Parathyroid adenoma (tissue), 2 donors: ENCODE measurements at regions not wholly inside any gene's neighbourhood (a gene's known extent, or its start where the extent isn't known, plus 50 kb on each side); places are given as distances from the start of the nearest gene placed in this dataset.

ENCODE experiments used
- H2AFZ ChIP-seq: fragments of 300-600 bp; sonication (generic); one replicate; pipeline ENCODE4 v1.7.0; 2017; ENCODE audit warnings: antibody characterized with exemption, mild to moderate bottlenecking
- H3K27ac ChIP-seq: fragments of 300-600 bp; sonication (generic); one replicate; pipeline ENCODE4 v1.7.0; 2017
- H3K27me3 ChIP-seq: fragments of 300-600 bp; sonication (generic); one replicate; pipeline ENCODE4 v1.7.0; 2017; ENCODE audit warnings: low read length; ENCODE audit not compliant: control insufficient read depth, insufficient read depth
- H3K36me3 ChIP-seq: fragments of 300-600 bp; sonication (generic); one replicate; pipeline ENCODE4 v1.7.0; 2017; ENCODE audit warnings: low read length; ENCODE audit not compliant: control insufficient read depth, insufficient read depth
- H3K4me1 ChIP-seq: fragments of 300-600 bp; sonication (generic); one replicate; pipeline ENCODE4 v1.7.0; 2017; ENCODE audit warnings: control low read depth
- H3K4me2 ChIP-seq: fragments of 300-600 bp; sonication (generic); one replicate; pipeline ENCODE4 v1.7.0; 2017; ENCODE audit warnings: low read length
- H3K4me3 ChIP-seq: fragments of 300-600 bp; sonication (generic); one replicate; pipeline ENCODE4 v1.7.0; 2017; ENCODE audit warnings: low read depth, low read length
- H3K79me2 ChIP-seq: fragments of 300-600 bp; sonication (generic); one replicate; pipeline ENCODE4 v1.7.0; 2017; ENCODE audit warnings: control low read depth
- H3K9ac ChIP-seq: fragments of 300-600 bp; sonication (generic); one replicate; pipeline ENCODE4 v1.7.0; 2017; ENCODE audit warnings: mild to moderate bottlenecking
- H3K9me3 ChIP-seq: fragments of 300-600 bp; sonication (generic); one replicate; pipeline ENCODE4 v1.7.0; 2017; ENCODE audit warnings: low read length; ENCODE audit not compliant: control insufficient read depth
- CTCF ChIP-seq: fragments of 300-600 bp; sonication (generic); IDR thresholded peaks from one replicate; pipeline ENCODE4 v1.7.0; 2017; ENCODE audit warnings: antibody characterized with exemption, mild to moderate bottlenecking
- donor health status: primary hyperparathyroidism.

- Histone ChIP-seq H3K27ac (no peak overlapping the region), H3K27me3 (no peaks in the 10 kb centered on the region), H3K79me2 (no peaks in the 10 kb centered on the region), H3K4me2 (no peak overlapping the region), H2AFZ (no peak overlapping the region), H3K9ac (no peak overlapping the region), H3K9me3 (no peaks in the 10 kb centered on the region), H3K4me1 (no peaks in the 10 kb centered on the region), H3K4me3 (no peak overlapping the region), H3K36me3 (no peaks in the 10 kb centered on the region)
- TF ChIP-seq CTCF: no peak
Measured at GRCh38 chr17:72363089-72363610, 242.3 kb downstream of the SOX9 start.

GRCh38 chr17:72365857-72366414, 245.1 kb downstream of the SOX9 start:
- TF ChIP-seq CTCF: no peak
- no peak overlapping the region for H2AFZ ChIP-seq
- H3K4me1 ChIP-seq: no peaks in the 10 kb centered on the region
- H3K79me2 ChIP-seq: no peaks in the 10 kb centered on the region
- H3K4me2 ChIP-seq: no peak overlapping the region
- no peaks in the 10 kb centered on the region for H3K27me3 ChIP-seq
- no peaks in the 10 kb centered on the region for H3K9me3 ChIP-seq
- H3K9ac ChIP-seq: no peak overlapping the region
- H3K27ac ChIP-seq: no peak overlapping the region
- H3K4me3 ChIP-seq: no peak overlapping the region
- no peaks in the 10 kb centered on the region for H3K36me3 ChIP-seq

GRCh38 chr17:72366626-72367025, 245.8 kb downstream of the SOX9 start:
- H2AFZ ChIP-seq: no peak overlapping the region
- no peaks in the 10 kb centered on the region for H3K27me3 ChIP-seq
- no peak overlapping the region for H3K4me2 ChIP-seq
- no peaks in the 10 kb centered on the region for H3K79me2 ChIP-seq
- TF ChIP-seq CTCF: no peak
- no peak overlapping the region for H3K9ac ChIP-seq
- H3K4me1 ChIP-seq: no peaks in the 10 kb centered on the region
- H3K4me3 ChIP-seq: no peak overlapping the region
- no peaks in the 10 kb centered on the region for H3K36me3 ChIP-seq
- no peaks in the 10 kb centered on the region for H3K9me3 ChIP-seq
- no peak overlapping the region for H3K27ac ChIP-seq

DNA sequence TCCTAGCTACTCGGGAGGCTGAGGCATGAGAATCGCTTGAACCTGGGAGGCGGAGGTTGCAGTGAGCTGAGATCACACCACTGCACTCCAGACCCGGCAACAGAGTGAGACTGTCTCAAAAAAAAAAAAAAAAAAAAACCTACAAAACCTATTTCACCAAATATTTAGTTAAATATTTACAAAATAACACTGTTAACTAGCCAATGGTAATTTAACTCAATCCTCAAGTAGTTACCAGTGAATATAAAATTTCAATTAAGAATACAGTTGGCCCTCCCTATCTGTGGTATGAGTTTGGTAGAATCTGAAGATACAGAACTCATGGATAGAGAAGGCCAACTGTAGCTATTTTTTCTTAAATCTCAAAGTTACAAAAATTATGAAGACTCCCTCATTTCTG, 247.4 kb downstream of the SOX9 start:
- no peak overlapping the region for H3K9ac ChIP-seq
- no peaks in the 10 kb centered on the region for H3K4me1 ChIP-seq
- H3K4me2 ChIP-seq: no peak overlapping the region
- no peaks in the 10 kb centered on the region for H3K36me3 ChIP-seq
- no peaks in the 10 kb centered on the region for H3K9me3 ChIP-seq
- H3K27ac ChIP-seq: no peak overlapping the region
- no peak overlapping the region for H3K4me3 ChIP-seq
- H3K27me3 ChIP-seq: no peaks in the 10 kb centered on the region
- no peak overlapping the region for H2AFZ ChIP-seq
- no peaks in the 10 kb centered on the region for H3K79me2 ChIP-seq
- TF ChIP-seq CTCF: no peak

DNA sequence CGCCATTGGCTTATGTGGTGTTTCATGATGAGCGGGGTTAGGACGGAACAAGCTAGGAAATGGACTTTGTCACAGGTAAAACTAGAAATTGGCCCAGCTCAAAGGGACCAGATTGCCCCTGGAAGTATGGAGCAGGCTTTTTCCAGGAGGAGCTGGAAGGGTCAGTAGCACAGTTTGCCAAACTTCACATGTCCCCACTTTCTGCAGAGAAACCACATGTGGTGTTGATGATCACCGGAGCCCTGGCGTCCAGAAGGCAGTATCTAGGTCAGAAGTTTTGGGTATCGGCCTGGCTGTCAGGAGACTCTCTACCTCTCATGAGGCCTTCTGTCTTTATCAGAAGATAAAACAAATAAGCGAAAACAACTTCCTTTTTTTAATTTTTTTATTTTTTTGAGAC, 248.5 kb downstream of the SOX9 start:
- no peak overlapping the region for H3K4me2 ChIP-seq
- H2AFZ ChIP-seq: no peak overlapping the region
- no peak overlapping the region for H3K9ac ChIP-seq
- H3K27ac ChIP-seq: no peak overlapping the region
- H3K9me3 ChIP-seq: no peaks in the 10 kb centered on the region
- no peak for TF ChIP-seq CTCF
- no peak overlapping the region for H3K4me3 ChIP-seq
- peaks cover 4% of the 10 kb centered on the region for H3K4me1 ChIP-seq
- H3K79me2 ChIP-seq: no peaks in the 10 kb centered on the region
- H3K36me3 ChIP-seq: no peaks in the 10 kb centered on the region
- H3K27me3 ChIP-seq: no peaks in the 10 kb centered on the region
